H9 (cell line): ENCODE measurements at regions not wholly inside any gene's neighbourhood (a gene's known extent, or its start where the extent isn't known, plus 50 kb on each side); places are given as distances from the start of the nearest gene placed in this dataset.

Source experiments
- DNase-seq: peaks from one replicate; pipeline ENCODE4 v3.0.0-alpha.2; 2017
- H2AFZ ChIP-seq: one replicate; pipeline ENCODE4 v1.6.1; 2013; ENCODE audit warnings: mild to moderate bottlenecking, low read length, control low read depth, moderate library complexity
- H2AK5ac ChIP-seq: 2 replicates; pipeline ENCODE4 v1.6.1; 2013; ENCODE audit warnings: low read length, control low read depth, mixed read lengths; ENCODE audit not compliant: insufficient read length
- H2BK120ac ChIP-seq: one replicate; pipeline ENCODE4 v1.6.1; 2013; ENCODE audit warnings: low read depth, mild to moderate bottlenecking, low read length, control low read depth, inconsistent platforms; ENCODE audit not compliant: poor library complexity, severe bottlenecking
- H2BK12ac ChIP-seq: 2 replicates; pipeline ENCODE4 v1.6.1; 2013; ENCODE audit warnings: low read length, control low read depth, mixed read lengths, low read depth; ENCODE audit not compliant: insufficient read length
- H2BK15ac ChIP-seq: 2 replicates; pipeline ENCODE4 v1.6.1; 2013; ENCODE audit warnings: low read depth, low read length, control low read depth
- H2BK20ac ChIP-seq: one replicate; pipeline ENCODE4 v1.6.1; 2013; ENCODE audit warnings: low read depth, mild to moderate bottlenecking, low read length, control low read depth, inconsistent platforms; ENCODE audit not compliant: poor library complexity, severe bottlenecking
- H2BK5ac ChIP-seq: 2 replicates; pipeline ENCODE4 v1.6.1; 2013; ENCODE audit warnings: low read length, control low read depth, mixed read lengths; ENCODE audit not compliant: insufficient read length
- H3K14ac ChIP-seq: 2 replicates; pipeline ENCODE4 v1.6.1; 2013; ENCODE audit warnings: low read length, control low read depth; ENCODE audit not compliant: insufficient read depth
- H3K18ac ChIP-seq: 2 replicates; pipeline ENCODE4 v1.6.1; 2013; ENCODE audit warnings: low read depth, mild to moderate bottlenecking, mixed read lengths, low read length, control low read depth; ENCODE audit not compliant: insufficient read length
- H3K23ac ChIP-seq: 2 replicates; pipeline ENCODE4 v1.6.1; 2013; ENCODE audit warnings: low read length, control low read depth, mixed read lengths, low read depth; ENCODE audit not compliant: insufficient read length
- H3K23me2 ChIP-seq: 2 replicates; pipeline ENCODE4 v1.6.1; 2013; ENCODE audit warnings: low read depth, mild to moderate bottlenecking, mixed read lengths, low read length, control low read depth; ENCODE audit not compliant: insufficient read length, poor library complexity, severe bottlenecking
- H3K27ac ChIP-seq: 2 replicates; pipeline ENCODE4 v1.5.1; 2013; ENCODE audit warnings: low read length, control low read depth, mixed read lengths, low read depth; ENCODE audit not compliant: insufficient read length
- H3K27me3 ChIP-seq: 2 replicates; pipeline ENCODE4 v1.6.1; 2013; ENCODE audit warnings: low read length, control low read depth, inconsistent platforms; ENCODE audit not compliant: insufficient read depth
- H3K4ac ChIP-seq: 2 replicates; pipeline ENCODE4 v1.6.1; 2013; ENCODE audit warnings: low read depth, mild to moderate bottlenecking, control low read depth, inconsistent platforms, low read length, moderate library complexity
- H3K4me1 ChIP-seq: 2 replicates; pipeline ENCODE4 v1.6.1; 2013; ENCODE audit warnings: low read length, control low read depth, inconsistent platforms; ENCODE audit not compliant: insufficient read depth
- H3K4me2 ChIP-seq: 2 replicates; pipeline ENCODE4 v1.6.1; 2013; ENCODE audit warnings: low read length, control low read depth, mixed read lengths; ENCODE audit not compliant: insufficient read length, insufficient read depth
- H3K56ac ChIP-seq: 2 replicates; pipeline ENCODE4 v1.6.1; 2013; ENCODE audit warnings: low read depth, mild to moderate bottlenecking, mixed read lengths, low read length, control low read depth; ENCODE audit not compliant: insufficient read length
- H3K79me1 ChIP-seq: 2 replicates; pipeline ENCODE4 v1.6.1; 2013; ENCODE audit warnings: low read depth, mild to moderate bottlenecking, moderate library complexity, low read length, control low read depth, inconsistent platforms; ENCODE audit not compliant: insufficient read depth, poor library complexity, severe bottlenecking
- H3K79me2 ChIP-seq: 2 replicates; pipeline ENCODE4 v1.6.1; 2013; ENCODE audit warnings: low read length, control low read depth, inconsistent platforms; ENCODE audit not compliant: insufficient read depth
- H3K9ac ChIP-seq: 2 replicates; pipeline ENCODE4 v1.6.1; 2013; ENCODE audit warnings: low read length, control low read depth, mixed read lengths; ENCODE audit not compliant: insufficient read length; ENCODE audit errors: extremely low read depth
- H3K9me3 ChIP-seq: one replicate; pipeline ENCODE4 v1.6.1; 2013; ENCODE audit warnings: low read depth, low read length, inconsistent platforms; ENCODE audit not compliant: control insufficient read depth
- H3T11ph ChIP-seq: one replicate; pipeline ENCODE4 v1.6.1; 2013; ENCODE audit warnings: mild to moderate bottlenecking, low read length, control low read depth, inconsistent platforms
- H4K20me1 ChIP-seq: one replicate; pipeline ENCODE4 v1.6.1; 2013; ENCODE audit not compliant: control insufficient read depth, insufficient read length, insufficient read depth
- H4K5ac ChIP-seq: 2 replicates; pipeline ENCODE4 v1.6.1; 2013; ENCODE audit warnings: low read depth, mild to moderate bottlenecking, mixed read lengths, low read length, control low read depth; ENCODE audit not compliant: insufficient read length
- H4K8ac ChIP-seq: replicated peaks from 2 replicates; pipeline ENCODE4 v1.6.1; 2013; ENCODE audit warnings: low read length, control low read depth, mixed read lengths, low read depth; ENCODE audit not compliant: insufficient read length
- H4K91ac ChIP-seq: 2 replicates; pipeline ENCODE4 v1.6.1; 2013; ENCODE audit warnings: low read depth, mild to moderate bottlenecking, moderate library complexity, mixed read lengths, low read length, control low read depth; ENCODE audit not compliant: insufficient read length
- H3K27ac Mint-ChIP-seq, 3 experiments: 2 replicates in 2 of 3; 3 replicates in 1 of 3; pipeline ENCODE4 v1.8.0; 2020 to 2021; ENCODE audit warnings: mixed read lengths in 3 of 3, mild to moderate bottlenecking in 1 of 3, moderate library complexity in 1 of 3
- H3K27me3 Mint-ChIP-seq: 2 replicates; pipeline ENCODE4 v1.8.0; 2021; ENCODE audit warnings: low read depth, mild to moderate bottlenecking, moderate library complexity, mixed read lengths
- H3K36me3 Mint-ChIP-seq, 3 experiments: 2 replicates in 2 of 3; 3 replicates in 1 of 3; pipeline ENCODE4 v1.8.0; 2020 to 2021; ENCODE audit warnings: low read depth in 3 of 3, mixed read lengths in 3 of 3; ENCODE audit not compliant: insufficient read depth in 1 of 3
- H3K4me1 Mint-ChIP-seq, 2 experiments: 2 replicates each; pipeline ENCODE4 v1.8.0; 2020; ENCODE audit warnings: mixed read lengths in 2 of 2
- H3K4me3 Mint-ChIP-seq, 2 experiments: 2 replicates in 1 of 2; 3 replicates in 1 of 2; pipeline ENCODE4 v1.8.0; 2020 to 2021; ENCODE audit warnings: mild to moderate bottlenecking in 2 of 2, mixed read lengths in 2 of 2, moderate library complexity in 1 of 2
- H3K9me3 Mint-ChIP-seq, 2 experiments: 2 replicates in 1 of 2; 3 replicates in 1 of 2; pipeline ENCODE4 v1.8.0; 2020; ENCODE audit warnings: mild to moderate bottlenecking in 2 of 2, mixed read lengths in 2 of 2, moderate library complexity in 1 of 2
- CTCF ChIP-seq: fragments of 200-600 bp; sonication (generic); conservative IDR thresholded peaks from 3 replicates; pipeline ENCODE4 v1.8.0; 2021; ENCODE audit warnings: antibody characterized with exemption, mild to moderate bottlenecking
- WGBS: extraction: QIAGEN DNeasy Blood & Tissue Kit; methylation state at CpG from one replicate; pipeline ENCODE4 v1.1.7; 2013; ENCODE audit warnings: missing lambda C conversion rate, low lambda C conversion rate, mixed read lengths; ENCODE audit not compliant: insufficient read length; ENCODE audit errors: extremely low coverage; 5-methylcytosine and 5-hydroxymethylcytosine counted together

- Mint-ChIP-seq H3K4me1 (peaks cover 20 to 24% of the 10 kb centered on the region in 2 experiments), H3K4me3 (no peak overlapping the region), H3K9me3 (no peaks in the 10 kb centered on the region), H3K27me3 (no peaks in the 10 kb centered on the region), H3K36me3 (no peaks in the 10 kb centered on the region), H3K27ac (no peak overlapping the region; a peak in 1 of 7 replicates)
- Histone ChIP-seq H3K27ac (no peak overlapping the region), H3K23me2 (no peaks in the 10 kb centered on the region), H3K14ac (no peak overlapping the region), H4K20me1 (no peaks in the 10 kb centered on the region), H3K79me1 (no peaks in the 10 kb centered on the region), H2AK5ac (no peak overlapping the region), H3K9me3 (no peaks in the 10 kb centered on the region), H3K23ac (no peak overlapping the region), H3K9ac (no peak overlapping the region), H3K18ac (no peak overlapping the region), H3T11ph (no peak overlapping the region), H3K27me3 (no peaks in the 10 kb centered on the region), H2BK12ac (no peak overlapping the region), H4K91ac (no peak overlapping the region), H3K79me2 (no peaks in the 10 kb centered on the region), H3K4ac (no peak overlapping the region), H4K5ac (no peak overlapping the region), H4K8ac (no peak overlapping the region), H2BK15ac (no peak overlapping the region), H2BK5ac (no peak overlapping the region), H3K4me1 (no peaks in the 10 kb centered on the region; the same call in 1 of the 2 replicates), H3K56ac (no peak overlapping the region), H2BK20ac (no peak overlapping the region), H3K4me2 (no peak overlapping the region), H2AFZ (no peak overlapping the region), H2BK120ac (no peak overlapping the region)
- TF ChIP-seq CTCF: no peak
- WGBS: no CpG with 5 or more reads among the region's 5 CpGs
- DNase-seq: no peak
These were observed 440.8 kb downstream of the KCNJ2 start for GRCh38 chr17:70610161-70610560.
